SK-N-SH (cell line): ENCODE measurements at regions not wholly inside any gene's neighbourhood (a gene's known extent, or its start where the extent isn't known, plus 50 kb on each side); places are given as distances from the start of the nearest gene placed in this dataset.

ENCODE experiments used
- CTCF ChIA-PET: fragments of 300-600, 350-600 bp; formaldehyde crosslinking; extraction: SDS; loops from one replicate; lab custom pipeline; 2021; lab: Yijun Ruan, JAX
- POLR2A ChIA-PET: fragments of 350-600 bp; sonication (Branson Sonifier 250); formaldehyde crosslinking; extraction: SDS; loops from one replicate; lab custom pipeline; 2020; ENCODE audit warnings: antibody characterized with exemption, inconsistent platforms; lab: Yijun Ruan, JAX
- DNase-seq: peaks from one replicate; pipeline ENCODE4 v3.0.0; 2012
- H2AFZ ChIP-seq: fragments of 200-600 bp; sonication (generic); 2 replicates; pipeline ENCODE4 v1.8.1; 2016; ENCODE audit warnings: antibody characterized with exemption, mild to moderate bottlenecking, low read depth
- H3F3A ChIP-seq: fragments of 200-600 bp; sonication (generic); replicated peaks from 2 replicates; pipeline ENCODE3; 2016; ENCODE audit warnings: antibody characterized with exemption, mild to moderate bottlenecking; ENCODE audit not compliant: insufficient read depth
- H3K27ac ChIP-seq, 2 experiments: fragments of 200-500 bp in 1 of 2; fragments of 200-600 bp in 1 of 2; sonication (Bioruptor generic) in 1 of 2; sonication (generic), shearing (Covaris generic) in 1 of 2; 2 replicates each; pipeline versions ENCODE4 v1.5.1 to v1.6.1; 2014 to 2016; ENCODE audit warnings: low read depth in 2 of 2, inconsistent platforms in 1 of 2, low read length in 1 of 2, mild to moderate bottlenecking in 1 of 2, mixed read lengths in 1 of 2
- H3K27me3 ChIP-seq: fragments of 200-600 bp; sonication (generic), shearing (Covaris generic); 2 replicates; pipeline ENCODE4 v1.6.1; 2016; ENCODE audit warnings: mixed run types; ENCODE audit not compliant: insufficient read depth
- H3K36me3 ChIP-seq, 2 experiments: fragments of 200-500 bp in 1 of 2; fragments of 200-600 bp in 1 of 2; sonication (Bioruptor generic) in 1 of 2; sonication (generic) in 1 of 2; replicated peaks in 1 of 2; 2 replicates each; pipeline versions ENCODE3 to v1.5.1; 2014 to 2016; ENCODE audit warnings: low read length in 1 of 2, mild to moderate bottlenecking in 1 of 2; ENCODE audit not compliant: insufficient read depth in 2 of 2, control insufficient read depth in 1 of 2
- H3K4me1 ChIP-seq, 2 experiments: fragments of 200-500 bp in 1 of 2; fragments of 200-600 bp in 1 of 2; sonication (Bioruptor generic) in 1 of 2; sonication (generic), shearing (Covaris generic) in 1 of 2; 2 replicates each; pipeline versions ENCODE4 v1.5.1 to v1.6.1; 2014 to 2016; ENCODE audit warnings: low read depth in 1 of 2, low read length in 1 of 2, mixed run types in 1 of 2; ENCODE audit not compliant: insufficient read depth in 2 of 2, control insufficient read depth in 1 of 2
- H3K4me2 ChIP-seq: fragments of 200-600 bp; sonication (generic), shearing (Covaris generic); 2 replicates; pipeline ENCODE4 v1.6.1; 2017; ENCODE audit warnings: mixed run types
- H3K4me3 ChIP-seq, 2 experiments: fragments of 200-500 bp in 1 of 2; fragments of 200-600 bp in 1 of 2; sonication (Bioruptor generic) in 1 of 2; sonication (generic), shearing (Covaris generic) in 1 of 2; 2 replicates each; pipeline versions ENCODE4 v1.5.1 to v1.8.1; 2014 to 2016; ENCODE audit warnings: low read depth in 2 of 2, inconsistent platforms in 1 of 2, low read length in 1 of 2, mild to moderate bottlenecking in 1 of 2, mixed read lengths in 1 of 2, moderate library complexity in 1 of 2
- H3K79me2 ChIP-seq: fragments of 200-600 bp; sonication (generic); 2 replicates; pipeline ENCODE4 v1.8.1; 2017; ENCODE audit warnings: mild to moderate bottlenecking; ENCODE audit not compliant: insufficient read depth
- H3K9ac ChIP-seq: fragments of 200-600 bp; sonication (generic); 2 replicates; pipeline ENCODE4 v1.6.1; 2017; ENCODE audit warnings: mixed run types
- H3K9me2 ChIP-seq: fragments of 200-600 bp; sonication (generic); 2 replicates; pipeline ENCODE4 v1.6.1; 2017; ENCODE audit warnings: mixed run types
- H3K9me3 ChIP-seq: fragments of 200-600 bp; sonication (generic); 2 replicates; pipeline ENCODE4 v1.6.1; 2017; ENCODE audit warnings: mixed run types, mild to moderate bottlenecking, moderate library complexity
- H4K20me1 ChIP-seq: fragments of 200-600 bp; sonication (generic); 2 replicates; pipeline ENCODE4 v1.6.1; 2017; ENCODE audit warnings: mild to moderate bottlenecking, mixed run types; ENCODE audit not compliant: insufficient read depth
- ELF1 ChIP-seq: IDR thresholded peaks from 2 replicates; pipeline ENCODE4 v1.4.0; 2012
- EP300 ChIP-seq, 2 experiments: IDR thresholded peaks; 2 replicates each; pipeline versions ENCODE4 v1.4.0 to v1.6.1; 2012; ENCODE audit warnings: borderline replicate concordance in 1 of 2, low read depth in 1 of 2, low read length in 1 of 2
- EZH2phosphoT487 ChIP-seq: fragments of 200-600 bp; sonication (generic); IDR thresholded peaks from 2 replicates; pipeline ENCODE4 v1.6.1; 2017; ENCODE audit warnings: low read depth, mixed run types, mild to moderate bottlenecking, antibody characterized with exemption, moderate library complexity, borderline replicate concordance
- GABPA ChIP-seq: IDR thresholded peaks from 2 replicates; pipeline ENCODE4 v1.4.0; 2012; ENCODE audit warnings: low read depth, mild to moderate bottlenecking
- GATA2 ChIP-seq: sonication (generic); formaldehyde crosslinking; IDR thresholded peaks from 2 replicates; pipeline ENCODE4 v1.5.0; 2020; ENCODE audit warnings: mild to moderate bottlenecking, missing genetic modification reagents
- JUND ChIP-seq: IDR thresholded peaks from 2 replicates; pipeline ENCODE4 v1.4.0; 2012
- POLR2AphosphoS5 ChIP-seq: IDR thresholded peaks from 2 replicates; pipeline ENCODE4 v1.6.1; 2012; ENCODE audit warnings: low read depth, low read length
- RCOR1 ChIP-seq: fragments of 150-350 bp; IDR thresholded peaks from 2 replicates; pipeline ENCODE4 v1.6.1; 2017; ENCODE audit warnings: antibody characterized with exemption, low read length
- RXRA ChIP-seq: IDR thresholded peaks from 2 replicates; pipeline ENCODE4 v1.4.0; 2012; ENCODE audit warnings: low read depth, mild to moderate bottlenecking, borderline replicate concordance
- TAF1 ChIP-seq: IDR thresholded peaks from 2 replicates; pipeline ENCODE4 v1.6.1; 2012; ENCODE audit warnings: low read depth, mild to moderate bottlenecking, low read length, moderate library complexity, borderline replicate concordance
- TCF12 ChIP-seq: IDR thresholded peaks from 2 replicates; pipeline ENCODE4 v1.4.0; 2012
- TEAD4 ChIP-seq: IDR thresholded peaks from 2 replicates; pipeline ENCODE4 v1.4.0; 2012; ENCODE audit warnings: mild to moderate bottlenecking, borderline replicate concordance; ENCODE audit not compliant: insufficient read depth
- WGBS: methylation state at CpG from one replicate; pipeline ENCODE4 v1.1.6; 2017; ENCODE audit warnings: low lambda C conversion rate; 5-methylcytosine and 5-hydroxymethylcytosine counted together
- TF ChIP-seq, protein P1 (sequence below): fragments of 150-350 bp; IDR thresholded peaks from 2 replicates; pipeline ENCODE4 v1.6.1; 2016; ENCODE audit warnings: mild to moderate bottlenecking, low read depth, low read length
- TF ChIP-seq, protein P2 (sequence below): IDR thresholded peaks from 2 replicates; pipeline ENCODE4 v1.4.0; 2012; ENCODE audit warnings: low read depth
- TF ChIP-seq, protein P3 (sequence below): fragments of 150-350 bp; IDR thresholded peaks from 2 replicates; pipeline ENCODE4 v1.6.1; 2017; ENCODE audit warnings: antibody characterized with exemption, low read length, low read depth, borderline replicate concordance

DNA sequence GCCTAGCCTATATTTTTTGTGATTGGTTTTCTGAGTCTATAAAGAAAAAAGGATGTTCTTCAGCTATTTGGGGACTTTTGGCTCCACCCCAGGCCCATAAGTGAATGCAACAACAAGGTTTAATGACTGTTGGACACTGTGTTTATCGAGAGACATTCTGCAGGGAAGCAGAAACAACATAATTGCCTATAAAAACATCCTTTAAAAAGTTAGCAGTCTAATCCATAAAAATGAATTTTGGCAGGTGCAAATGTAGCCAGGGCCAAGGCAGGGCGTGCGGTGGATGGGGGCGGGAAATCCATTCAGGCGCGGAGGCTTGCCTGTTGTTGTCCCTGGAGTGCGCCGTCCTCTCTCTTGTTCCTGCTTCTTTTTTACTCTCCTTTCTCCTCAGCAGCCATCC lies 99.3 kb downstream of the PAX1 start:
- Histone ChIP-seq H3F3A (no peaks in the 10 kb centered on the region), H3K27me3 (no peaks in the 10 kb centered on the region), H3K4me1 (no peaks in the 10 kb centered on the region), H3K79me2 (no peaks in the 10 kb centered on the region), H3K9me3 (no peaks in the 10 kb centered on the region), H2AFZ (no peak overlapping the region), H3K36me3 (no peaks in the 10 kb centered on the region), H3K9me2 (no peaks in the 10 kb centered on the region), H3K4me2 (no peak overlapping the region), H3K27ac (no peak overlapping the region), H3K9ac (no peak overlapping the region), H4K20me1 (no peaks in the 10 kb centered on the region), H3K4me3 (no peak overlapping the region)
- DNase-seq = no peak
- 33% methylated on average over 8 of the region's 8 CpGs for WGBS
- ChIA-PET POLR2A (no interaction called here), CTCF (no interaction called here)
- TF ChIP-seq RCOR1 = no peak

DNA sequence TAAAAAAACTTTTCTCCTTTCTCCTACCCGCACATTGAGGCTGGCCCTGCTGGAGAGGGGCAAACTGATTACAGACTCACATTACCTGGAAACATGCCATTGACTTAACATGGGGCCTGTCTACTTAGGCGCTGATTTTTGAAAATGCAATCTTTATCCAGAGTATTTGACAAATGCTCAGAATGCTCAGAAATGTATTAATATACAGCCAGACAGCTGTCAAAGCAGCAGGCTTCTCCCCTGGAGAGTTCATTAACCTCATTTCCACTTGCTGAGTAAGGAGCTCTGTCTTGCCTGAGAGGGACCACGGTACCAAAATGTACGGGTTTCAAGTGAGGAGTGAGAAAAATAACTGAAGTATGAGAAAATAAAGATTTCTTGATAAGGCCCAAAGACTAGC lies 95.7 kb downstream of the PAX1 start:
- no peak overlapping the region for H2AFZ ChIP-seq
- H3K27ac ChIP-seq = no peak overlapping the region
- H3K4me2 ChIP-seq = no peak overlapping the region
- POLR2A ChIA-PET = no interaction called here
- no peak overlapping the region for H3K9ac ChIP-seq
- H3K9me2 ChIP-seq = no peaks in the 10 kb centered on the region
- no peak for DNase-seq
- TF ChIP-seq POLR2AphosphoS5 (no peak), ELF1 (no peak), TAF1 (no peak), EP300 (IDR thresholded peaks at IDR 0.05; ENCODE audit: borderline replicate concordance in 1 of 2, low read depth in 1 of 2, low read length in 1 of 2) (no peak), EZH2phosphoT487 (no peak), RXRA (no peak), TCF12 (no peak), TEAD4 (no peak), GATA2 (CRISPR knock-in tag) (no peak), GABPA (no peak), JUND (no peak)
- TF ChIP-seq, protein P1, sequence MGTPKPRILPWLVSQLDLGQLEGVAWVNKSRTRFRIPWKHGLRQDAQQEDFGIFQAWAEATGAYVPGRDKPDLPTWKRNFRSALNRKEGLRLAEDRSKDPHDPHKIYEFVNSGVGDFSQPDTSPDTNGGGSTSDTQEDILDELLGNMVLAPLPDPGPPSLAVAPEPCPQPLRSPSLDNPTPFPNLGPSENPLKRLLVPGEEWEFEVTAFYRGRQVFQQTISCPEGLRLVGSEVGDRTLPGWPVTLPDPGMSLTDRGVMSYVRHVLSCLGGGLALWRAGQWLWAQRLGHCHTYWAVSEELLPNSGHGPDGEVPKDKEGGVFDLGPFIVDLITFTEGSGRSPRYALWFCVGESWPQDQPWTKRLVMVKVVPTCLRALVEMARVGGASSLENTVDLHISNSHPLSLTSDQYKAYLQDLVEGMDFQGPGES = no peak
- TF ChIP-seq, protein P2, sequence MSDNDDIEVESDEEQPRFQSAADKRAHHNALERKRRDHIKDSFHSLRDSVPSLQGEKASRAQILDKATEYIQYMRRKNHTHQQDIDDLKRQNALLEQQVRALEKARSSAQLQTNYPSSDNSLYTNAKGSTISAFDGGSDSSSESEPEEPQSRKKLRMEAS = no peak
- TF ChIP-seq, protein P3, sequence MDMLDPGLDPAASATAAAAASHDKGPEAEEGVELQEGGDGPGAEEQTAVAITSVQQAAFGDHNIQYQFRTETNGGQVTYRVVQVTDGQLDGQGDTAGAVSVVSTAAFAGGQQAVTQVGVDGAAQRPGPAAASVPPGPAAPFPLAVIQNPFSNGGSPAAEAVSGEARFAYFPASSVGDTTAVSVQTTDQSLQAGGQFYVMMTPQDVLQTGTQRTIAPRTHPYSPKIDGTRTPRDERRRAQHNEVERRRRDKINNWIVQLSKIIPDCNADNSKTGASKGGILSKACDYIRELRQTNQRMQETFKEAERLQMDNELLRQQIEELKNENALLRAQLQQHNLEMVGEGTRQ = no peak
- CTCF ChIA-PET = no interaction called here
- no peaks in the 10 kb centered on the region for H3K36me3 ChIP-seq
- no peaks in the 10 kb centered on the region for H3F3A ChIP-seq
- H3K79me2 ChIP-seq = no peaks in the 10 kb centered on the region
- 0% methylated on average over 4 of the region's 4 CpGs for WGBS
- no peaks in the 10 kb centered on the region for H4K20me1 ChIP-seq
- no peaks in the 10 kb centered on the region for H3K9me3 ChIP-seq
- H3K27me3 ChIP-seq = no peaks in the 10 kb centered on the region
- H3K4me1 ChIP-seq = no peaks in the 10 kb centered on the region
- no peak overlapping the region for H3K4me3 ChIP-seq
